NOMO-1 treated with DMSO at 0.1 percent for 48 hours (cell line): ENCODE measurements at regions not wholly inside any gene's neighbourhood (a gene's known extent, or its start where the extent isn't known, plus 50 kb on each side); places are given as distances from the start of the nearest gene placed in this dataset.
"Not testable (repeated sequence)": the region's sequence is repeated elsewhere in the genome, so short reads cannot be mapped to it uniquely, and the experiment has no call there.

Experiments
- DNase-seq: peaks from one replicate; lab custom pipeline; 2025; ENCODE audit not compliant: unreplicated experiment; lab: John Stamatoyannopoulos, UW

- peak; percentile 60 for DNase-seq
Measured at GRCh38 chrX:118254611-118255010, 91.3 kb upstream of the WDR44 start.

- no peak for DNase-seq
Measured at GRCh38 chrX:118255921-118256320, 90.0 kb upstream of the WDR44 start.

DNA sequence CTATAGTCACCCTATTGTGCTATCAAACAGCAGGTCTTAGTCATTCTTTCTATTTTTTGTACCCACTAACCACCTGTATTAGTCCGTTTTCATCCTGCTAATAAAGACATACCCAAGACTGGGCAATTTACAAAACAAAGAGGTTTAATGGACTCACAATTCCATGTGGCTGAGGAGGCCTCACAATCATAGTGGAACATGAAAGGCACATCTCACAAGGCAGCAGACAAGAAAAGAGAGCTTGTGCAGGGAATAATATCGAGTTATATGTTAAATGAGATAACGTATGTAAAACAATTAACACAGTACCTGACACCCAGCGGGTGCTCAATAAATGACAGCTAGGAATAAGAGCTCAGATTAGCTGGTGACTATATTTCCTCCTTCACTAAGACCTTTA lies 88.1 kb upstream of the WDR44 start:
- no peak for DNase-seq

- no peak for DNase-seq
Measured at GRCh38 chrX:118259213-118259612, 86.7 kb upstream of the WDR44 start.

- no peak for DNase-seq
Measured at GRCh38 chrX:118261151-118261550, 84.8 kb upstream of the WDR44 start.

GRCh38 chrX:118271775-118272174 lies 74.1 kb upstream of the WDR44 start:
- no peak for DNase-seq

DNA sequence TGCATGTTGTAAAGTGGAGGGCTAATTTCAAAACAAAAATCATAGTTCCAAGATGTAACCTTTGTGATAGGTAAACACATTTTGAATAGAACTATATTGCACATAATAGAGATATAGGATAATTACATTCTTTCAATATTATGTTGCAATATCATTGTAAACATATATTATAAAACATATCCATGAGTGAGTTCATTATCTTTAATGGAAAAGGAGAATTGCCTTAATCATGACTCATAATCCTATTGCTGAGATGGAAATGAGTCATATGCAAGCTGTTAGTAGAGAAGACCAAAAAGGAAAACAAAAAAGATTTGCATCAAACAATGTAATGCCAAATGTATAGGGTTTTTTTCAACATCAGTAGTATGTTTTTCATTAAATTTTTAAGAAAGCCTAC lies 73.7 kb upstream of the WDR44 start:
- DNase-seq, result no peak

- no peak for DNase-seq
Measured at GRCh38 chrX:118286066-118286762, 59.7 kb upstream of the WDR44 start.

GRCh38 chrX:118295818-118296217 lies 50.1 kb upstream of the WDR44 start:
- DNase-seq, result not testable (repeated sequence)
